ENCODE measurements at regions not wholly inside any gene's neighbourhood (a gene's known extent, or its start where the extent isn't known, plus 50 kb on each side); places are given as distances from the start of the nearest gene placed in this dataset.

DNA sequence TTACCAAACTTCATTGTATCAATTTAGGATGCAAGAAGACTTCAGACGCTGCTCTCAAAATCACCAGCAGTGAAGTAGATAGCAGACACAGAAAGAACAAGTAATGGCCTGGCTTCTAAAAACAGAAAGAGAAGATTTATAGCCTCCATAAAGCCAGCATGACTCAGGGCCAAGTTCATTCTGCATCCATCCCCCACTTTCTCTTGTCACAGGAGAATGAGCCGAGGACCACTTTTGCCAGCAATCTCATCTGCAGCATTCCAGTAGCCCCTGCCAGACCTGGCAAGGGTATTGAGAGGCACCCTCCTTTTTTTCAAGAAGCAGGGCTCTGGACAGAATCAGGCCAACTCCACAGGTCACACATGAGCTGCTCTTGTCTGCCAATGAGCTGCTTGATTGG, 355.4 kb upstream of the SOX9 start (continued):
- TF ChIP-seq CTCF (IDR thresholded peaks at IDR 0.05; ENCODE audit: low read depth, low read length, missing input control): no peak
- TF ChIP-seq, protein P1, sequence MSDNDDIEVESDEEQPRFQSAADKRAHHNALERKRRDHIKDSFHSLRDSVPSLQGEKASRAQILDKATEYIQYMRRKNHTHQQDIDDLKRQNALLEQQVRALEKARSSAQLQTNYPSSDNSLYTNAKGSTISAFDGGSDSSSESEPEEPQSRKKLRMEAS (IDR thresholded peaks at IDR 0.05): no peak
- TF ChIP-seq RAD21 (IDR thresholded peaks at IDR 0.05): no peak
- no peak for TF ChIP-seq YY1 (IDR thresholded peaks at IDR 0.05)
- no peak for TF ChIP-seq TAF1 (conservative IDR thresholded peaks at IDR 0.05)

DNA sequence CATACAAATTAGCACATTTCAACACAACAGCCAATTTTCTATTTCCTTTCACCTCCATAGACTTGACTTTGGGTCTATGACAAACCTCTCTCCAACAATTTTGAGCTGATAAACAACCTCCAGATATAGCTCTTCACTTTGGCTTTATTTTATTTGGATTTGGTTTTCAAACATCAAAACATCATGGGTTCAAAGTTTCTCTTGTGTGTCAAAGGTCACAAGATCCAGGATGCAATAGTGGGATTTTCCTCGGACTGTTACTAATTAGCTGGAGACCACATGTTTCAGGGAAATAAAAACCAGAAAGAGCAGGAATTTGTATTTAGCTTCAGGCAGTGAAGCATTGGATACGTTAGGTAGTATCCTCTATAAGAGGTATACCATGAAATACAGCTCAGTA, 351.0 kb upstream of the SOX9 start:
- Histone ChIP-seq H3K9ac (ENCODE audit: low read depth in 1 of 2, low read length in 2 of 2) (no peak overlapping the region), H3K4me3 (ENCODE audit: low read depth in 1 of 3, low read length in 3 of 3) (no peak overlapping the region), H3K36me3 (ENCODE audit: control insufficient read depth in 4 of 4, insufficient read depth in 3 of 4, low read depth in 1 of 4, low read length in 3 of 4) (no peaks in the 10 kb centered on the region), H3K9me3 (ENCODE audit: control insufficient read depth in 4 of 4, low read length in 3 of 4) (no peaks in the 10 kb centered on the region), H3K27ac (ENCODE audit: low read depth in 1 of 2, low read length in 2 of 2) (no peak overlapping the region), H3K4me1 (ENCODE audit: control insufficient read depth in 4 of 4, insufficient read depth in 4 of 4, low read length in 3 of 4) (peaks cover 0 to 10% (median 0%) of the 10 kb centered on the region in 4 donors), H3K27me3 (ENCODE audit: control insufficient read depth in 4 of 4, insufficient read depth in 4 of 4, low read length in 3 of 4) (no peaks in the 10 kb centered on the region)
- 32% methylated on average over 2 of the region's 2 CpGs for WGBS
- TF ChIP-seq FOXA2 (IDR thresholded peaks at IDR 0.05): no peak
- no peak for TF ChIP-seq TAF1 (conservative IDR thresholded peaks at IDR 0.05)
- no peak for TF ChIP-seq HNF4G (IDR thresholded peaks at IDR 0.05)
- TF ChIP-seq JUND (IDR thresholded peaks at IDR 0.05): no peak
- TF ChIP-seq RXRA (IDR thresholded peaks at IDR 0.05): peak; percentile 56 to 60
- TF ChIP-seq, protein P1 (IDR thresholded peaks at IDR 0.05): no peak
- TF ChIP-seq NR2F2 (IDR thresholded peaks at IDR 0.05): peak; percentile 63
- TF ChIP-seq CTCF (IDR thresholded peaks at IDR 0.05; ENCODE audit: low read depth, low read length, missing input control): no peak
- TF ChIP-seq FOXA1 (IDR thresholded peaks at IDR 0.05): no peak
- TF ChIP-seq, protein P2, sequence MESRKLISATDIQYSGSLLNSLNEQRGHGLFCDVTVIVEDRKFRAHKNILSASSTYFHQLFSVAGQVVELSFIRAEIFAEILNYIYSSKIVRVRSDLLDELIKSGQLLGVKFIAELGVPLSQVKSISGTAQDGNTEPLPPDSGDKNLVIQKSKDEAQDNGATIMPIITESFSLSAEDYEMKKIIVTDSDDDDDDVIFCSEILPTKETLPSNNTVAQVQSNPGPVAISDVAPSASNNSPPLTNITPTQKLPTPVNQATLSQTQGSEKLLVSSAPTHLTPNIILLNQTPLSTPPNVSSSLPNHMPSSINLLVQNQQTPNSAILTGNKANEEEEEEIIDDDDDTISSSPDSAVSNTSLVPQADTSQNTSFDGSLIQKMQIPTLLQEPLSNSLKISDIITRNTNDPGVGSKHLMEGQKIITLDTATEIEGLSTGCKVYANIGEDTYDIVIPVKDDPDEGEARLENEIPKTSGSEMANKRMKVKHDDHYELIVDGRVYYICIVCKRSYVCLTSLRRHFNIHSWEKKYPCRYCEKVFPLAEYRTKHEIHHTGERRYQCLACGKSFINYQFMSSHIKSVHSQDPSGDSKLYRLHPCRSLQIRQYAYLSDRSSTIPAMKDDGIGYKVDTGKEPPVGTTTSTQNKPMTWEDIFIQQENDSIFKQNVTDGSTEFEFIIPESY (IDR thresholded peaks at IDR 0.05): no peak
- peak; percentile 66 for TF ChIP-seq SP1 (IDR thresholded peaks at IDR 0.05)
- no peak for TF ChIP-seq GABPA (IDR thresholded peaks at IDR 0.05 in 1 of 2, conservative IDR thresholded peaks at IDR 0.05 in 1 of 2)
- TF ChIP-seq, protein P3, sequence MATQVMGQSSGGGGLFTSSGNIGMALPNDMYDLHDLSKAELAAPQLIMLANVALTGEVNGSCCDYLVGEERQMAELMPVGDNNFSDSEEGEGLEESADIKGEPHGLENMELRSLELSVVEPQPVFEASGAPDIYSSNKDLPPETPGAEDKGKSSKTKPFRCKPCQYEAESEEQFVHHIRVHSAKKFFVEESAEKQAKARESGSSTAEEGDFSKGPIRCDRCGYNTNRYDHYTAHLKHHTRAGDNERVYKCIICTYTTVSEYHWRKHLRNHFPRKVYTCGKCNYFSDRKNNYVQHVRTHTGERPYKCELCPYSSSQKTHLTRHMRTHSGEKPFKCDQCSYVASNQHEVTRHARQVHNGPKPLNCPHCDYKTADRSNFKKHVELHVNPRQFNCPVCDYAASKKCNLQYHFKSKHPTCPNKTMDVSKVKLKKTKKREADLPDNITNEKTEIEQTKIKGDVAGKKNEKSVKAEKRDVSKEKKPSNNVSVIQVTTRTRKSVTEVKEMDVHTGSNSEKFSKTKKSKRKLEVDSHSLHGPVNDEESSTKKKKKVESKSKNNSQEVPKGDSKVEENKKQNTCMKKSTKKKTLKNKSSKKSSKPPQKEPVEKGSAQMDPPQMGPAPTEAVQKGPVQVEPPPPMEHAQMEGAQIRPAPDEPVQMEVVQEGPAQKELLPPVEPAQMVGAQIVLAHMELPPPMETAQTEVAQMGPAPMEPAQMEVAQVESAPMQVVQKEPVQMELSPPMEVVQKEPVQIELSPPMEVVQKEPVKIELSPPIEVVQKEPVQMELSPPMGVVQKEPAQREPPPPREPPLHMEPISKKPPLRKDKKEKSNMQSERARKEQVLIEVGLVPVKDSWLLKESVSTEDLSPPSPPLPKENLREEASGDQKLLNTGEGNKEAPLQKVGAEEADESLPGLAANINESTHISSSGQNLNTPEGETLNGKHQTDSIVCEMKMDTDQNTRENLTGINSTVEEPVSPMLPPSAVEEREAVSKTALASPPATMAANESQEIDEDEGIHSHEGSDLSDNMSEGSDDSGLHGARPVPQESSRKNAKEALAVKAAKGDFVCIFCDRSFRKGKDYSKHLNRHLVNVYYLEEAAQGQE (IDR thresholded peaks at IDR 0.05): no peak
- TF ChIP-seq HNF4A (conservative IDR thresholded peaks at IDR 0.05): peak; percentile 70 to 77
- no peak for TF ChIP-seq ATF3 (IDR thresholded peaks at IDR 0.05)
- TF ChIP-seq YY1 (IDR thresholded peaks at IDR 0.05): no peak
- TF ChIP-seq EGR1 (IDR thresholded peaks at IDR 0.05; ENCODE audit: low read depth in 2 of 2): no peak
- peak; percentile 30 to 35 for TF ChIP-seq RAD21 (IDR thresholded peaks at IDR 0.05)
- DNase-seq (ENCODE audit: low spot score): no peak

Data from liver (tissue), 8 donors.